ENCODE measurements at regions not wholly inside any gene's neighbourhood (a gene's known extent, or its start where the extent isn't known, plus 50 kb on each side); places are given as distances from the start of the nearest gene placed in this dataset.

DNA sequence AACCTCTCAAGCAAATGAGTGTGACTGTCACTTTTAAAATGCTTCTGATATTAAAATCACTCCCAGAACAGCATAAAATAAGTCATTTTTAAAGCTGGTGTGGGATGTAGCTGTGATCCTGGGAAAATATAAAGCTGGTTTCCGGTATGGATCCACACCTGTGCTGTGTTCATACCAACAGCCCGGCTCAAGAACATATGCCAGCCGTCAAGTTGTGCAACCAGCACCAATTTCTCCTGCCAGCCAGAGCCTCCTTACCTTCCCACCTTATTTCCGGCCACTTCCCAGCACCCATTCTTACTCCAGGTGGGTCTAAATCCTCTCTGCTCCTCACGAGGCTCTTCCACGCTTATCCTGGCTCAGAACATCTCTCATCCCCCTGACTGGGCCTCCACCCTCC, 50.9 kb upstream of the RPS6KA2 start:
- Histone ChIP-seq H3K9me3 (ENCODE audit: insufficient read depth, low read depth, low read length) (no peaks in the 10 kb centered on the region), H3K9ac (ENCODE audit: low read depth, low read length, poor library complexity, severe bottlenecking) (no peak overlapping the region), H3F3A (ENCODE audit: low read depth) (no peaks in the 10 kb centered on the region), H3K36me3 (ENCODE audit: insufficient read depth, low read length) (no peaks in the 10 kb centered on the region), H3K79me2 (ENCODE audit: insufficient read depth, low read length) (no peaks in the 10 kb centered on the region), H2AFZ (ENCODE audit: low read length) (no peak overlapping the region), H3K4me2 (ENCODE audit: low read depth, low read length, poor library complexity, severe bottlenecking) (no peak overlapping the region), H4K20me1 (ENCODE audit: insufficient read depth, low read length, poor library complexity, severe bottlenecking) (no peaks in the 10 kb centered on the region), H3K4me3 (ENCODE audit: low read length, poor library complexity, severe bottlenecking) (no peak overlapping the region), H3K27me3 (ENCODE audit: insufficient read depth, low read length, poor library complexity, severe bottlenecking) (no peaks in the 10 kb centered on the region), H3K4me1 (ENCODE audit: insufficient read depth, low read length, poor library complexity, severe bottlenecking) (no peaks in the 10 kb centered on the region), H3K9me2 (replicated peaks; ENCODE audit: low read depth, low read length) (no peaks in the 10 kb centered on the region)
- TF ChIP-seq CTCF (conservative IDR thresholded peaks at IDR 0.05; ENCODE audit: low read length) (no peak), EZH2phosphoT487 (IDR thresholded peaks at IDR 0.05; ENCODE audit: borderline replicate concordance) (no peak)

Measured in Loucy (cell line).